Kidney (tissue), 13 donors: ENCODE measurements at regions not wholly inside any gene's neighbourhood (a gene's known extent, or its start where the extent isn't known, plus 50 kb on each side); places are given as distances from the start of the nearest gene placed in this dataset.

Experiments
- DNase-seq, 5 donors: peaks; one replicate each; pipeline ENCODE4 v3.0.0-alpha.2; 2013 to 2020
- FAIRE-seq: peaks from 2 replicates; lab custom pipeline; 2012; peaks lifted over from hg19 to GRCh38; lab: Jason Lieb, UNC
- H3K27ac ChIP-seq, 2 donors: one replicate each; pipeline ENCODE4 v1.7.0; 2013; ENCODE audit warnings: low read depth in 2 of 2, low read length in 2 of 2, inconsistent platforms in 1 of 2
- H3K27me3 ChIP-seq: one replicate; pipeline ENCODE4 v1.7.1; 2013; ENCODE audit warnings: low read length, inconsistent platforms; ENCODE audit not compliant: control insufficient read depth, insufficient read depth
- H3K36me3 ChIP-seq, 3 donors: one replicate each; pipeline versions ENCODE4 v1.7.0 to v1.7.1; 2013; ENCODE audit warnings: low read length in 3 of 3, control low read depth in 1 of 3, inconsistent platforms in 1 of 3; ENCODE audit not compliant: insufficient read depth in 3 of 3, control insufficient read depth in 2 of 3
- H3K4me1 ChIP-seq, 3 donors: one replicate each; pipeline versions ENCODE4 v1.7.0 to v1.7.1; 2013; ENCODE audit warnings: low read length in 3 of 3, inconsistent platforms in 1 of 3, low read depth in 1 of 3; ENCODE audit not compliant: control insufficient read depth in 2 of 3, insufficient read depth in 2 of 3
- H3K4me3 ChIP-seq, 3 donors: one replicate each; pipeline versions ENCODE4 v1.7.0 to v1.8.1; 2013; ENCODE audit warnings: low read length in 3 of 3, control low read depth in 1 of 3, inconsistent platforms in 1 of 3
- H3K9ac ChIP-seq, 3 donors: one replicate each; pipeline versions ENCODE4 v1.7.0 to v1.7.1; 2013; ENCODE audit warnings: low read length in 3 of 3, control low read depth in 1 of 3, inconsistent platforms in 1 of 3
- H3K9me3 ChIP-seq, 3 donors: one replicate each; pipeline versions ENCODE4 v1.7.0 to v1.7.1; 2013; ENCODE audit warnings: low read length in 3 of 3, control low read depth in 1 of 3, inconsistent platforms in 1 of 3; ENCODE audit not compliant: control insufficient read depth in 2 of 3, insufficient read depth in 1 of 3
- intact Hi-C: fragments of 100-400 bp; cut with DNase I; formaldehyde crosslinking; loops from one replicate; pipeline ENCODE4 v1.11.1; 2022
- TF ChIP-seq, protein P1 (sequence below): IDR thresholded peaks from 3 replicates; pipeline ENCODE4 v1.5.1; 2012; ENCODE audit warnings: mild to moderate bottlenecking, moderate library complexity, borderline replicate concordance; ENCODE audit not compliant: insufficient read depth; ENCODE audit errors: extremely low read depth
- donor health status: control.
- donor health status: control.
- donor health status: control.
- donor health status: control.
- donor health status: control.
- donor health status: DM: yes; HTN: yes; CAD: no.
- donor health status: Normal renal cell carcinoma (clear cell type).

DNA sequence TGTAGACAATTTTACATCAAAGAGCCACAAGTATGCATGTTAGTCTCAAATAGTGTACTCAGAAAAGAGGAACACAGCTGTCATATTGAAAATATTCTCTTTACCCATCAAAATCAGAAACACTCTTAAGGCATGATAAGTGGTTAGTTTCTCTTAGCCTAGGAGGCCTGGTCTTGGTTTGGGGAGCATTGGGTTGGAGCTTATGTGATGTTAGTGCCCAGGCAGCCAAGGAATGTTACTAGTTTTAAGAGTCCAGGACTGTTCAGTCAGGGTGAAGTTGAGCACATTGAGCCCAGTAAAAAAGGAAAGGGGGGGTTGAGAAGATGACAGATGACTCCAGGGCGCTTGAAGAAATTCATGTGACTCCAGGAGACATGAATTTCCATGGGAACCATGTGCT lies 340.6 kb downstream of the HRH4 start:
- no peaks in the 10 kb centered on the region for H3K4me1 ChIP-seq

DNA sequence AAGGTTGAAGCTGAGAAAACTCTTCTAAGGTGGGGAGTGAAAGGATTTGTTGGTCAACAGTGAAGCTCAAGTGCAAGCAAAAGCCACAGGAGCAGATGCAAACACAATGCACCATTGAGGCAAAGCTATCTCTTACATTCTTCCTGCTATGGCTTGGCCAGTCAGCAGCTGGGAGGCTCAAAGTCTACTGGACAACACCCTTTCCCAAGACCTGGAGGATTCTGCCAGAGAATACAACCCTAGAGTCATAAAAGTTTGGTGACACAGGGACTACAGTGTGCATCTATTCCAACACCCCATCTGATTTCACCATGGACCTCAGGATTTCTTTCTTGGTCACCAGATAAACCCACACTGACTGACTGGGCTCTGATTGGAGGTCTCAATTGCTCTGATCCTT lies 342.0 kb downstream of the HRH4 start:
- Histone ChIP-seq H3K4me3 (no peak overlapping the region), H3K9ac (no peak overlapping the region), H3K9me3 (no peaks in the 10 kb centered on the region), H3K27me3 (no peaks in the 10 kb centered on the region), H3K27ac (no peak overlapping the region), H3K4me1 (no peaks in the 10 kb centered on the region), H3K36me3 (no peaks in the 10 kb centered on the region)
- TF ChIP-seq, protein P1, sequence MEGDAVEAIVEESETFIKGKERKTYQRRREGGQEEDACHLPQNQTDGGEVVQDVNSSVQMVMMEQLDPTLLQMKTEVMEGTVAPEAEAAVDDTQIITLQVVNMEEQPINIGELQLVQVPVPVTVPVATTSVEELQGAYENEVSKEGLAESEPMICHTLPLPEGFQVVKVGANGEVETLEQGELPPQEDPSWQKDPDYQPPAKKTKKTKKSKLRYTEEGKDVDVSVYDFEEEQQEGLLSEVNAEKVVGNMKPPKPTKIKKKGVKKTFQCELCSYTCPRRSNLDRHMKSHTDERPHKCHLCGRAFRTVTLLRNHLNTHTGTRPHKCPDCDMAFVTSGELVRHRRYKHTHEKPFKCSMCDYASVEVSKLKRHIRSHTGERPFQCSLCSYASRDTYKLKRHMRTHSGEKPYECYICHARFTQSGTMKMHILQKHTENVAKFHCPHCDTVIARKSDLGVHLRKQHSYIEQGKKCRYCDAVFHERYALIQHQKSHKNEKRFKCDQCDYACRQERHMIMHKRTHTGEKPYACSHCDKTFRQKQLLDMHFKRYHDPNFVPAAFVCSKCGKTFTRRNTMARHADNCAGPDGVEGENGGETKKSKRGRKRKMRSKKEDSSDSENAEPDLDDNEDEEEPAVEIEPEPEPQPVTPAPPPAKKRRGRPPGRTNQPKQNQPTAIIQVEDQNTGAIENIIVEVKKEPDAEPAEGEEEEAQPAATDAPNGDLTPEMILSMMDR: no peak
- intact Hi-C loops: no loop called here
- FAIRE-seq (no peak), DNase-seq (no peak)

More for the DNA sequence above, 340.6 kb downstream of the HRH4 start:
- H3K9me3 ChIP-seq: no peaks in the 10 kb centered on the region
- DNase-seq (no peak), FAIRE-seq (no peak)
- H3K9ac ChIP-seq: no peak overlapping the region
- no peaks in the 10 kb centered on the region for H3K27me3 ChIP-seq
- no peak overlapping the region for H3K27ac ChIP-seq
- intact Hi-C loops: no loop called here
- TF ChIP-seq, protein P1: no peak
- no peak overlapping the region for H3K4me3 ChIP-seq
- no peaks in the 10 kb centered on the region for H3K36me3 ChIP-seq

DNA sequence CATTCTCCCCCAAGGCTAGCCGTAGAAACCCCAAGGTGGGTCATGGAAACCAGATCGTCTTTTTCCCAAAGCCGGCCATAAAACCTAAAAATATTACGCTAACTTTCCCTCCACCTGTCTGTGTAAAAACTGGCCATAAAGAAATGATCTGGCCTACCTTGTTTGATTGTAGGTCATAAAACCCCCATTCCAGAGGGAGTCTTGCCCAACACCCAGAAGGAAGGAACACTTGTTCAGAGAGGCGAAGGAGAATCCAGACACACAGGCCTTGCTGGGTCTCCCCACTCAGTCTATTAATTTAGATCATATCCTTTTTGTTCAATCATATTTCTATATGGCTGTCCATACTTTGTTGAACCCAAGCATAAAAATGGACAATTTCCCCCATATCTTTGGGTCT lies 344.7 kb downstream of the HRH4 start:
- H3K4me3 ChIP-seq: no peak overlapping the region
- no peaks in the 10 kb centered on the region for H3K27me3 ChIP-seq
- H3K36me3 ChIP-seq: no peaks in the 10 kb centered on the region
- H3K9me3 ChIP-seq: peaks cover 0 to 7% (median 0%) of the 10 kb centered on the region in 3 donors
- TF ChIP-seq, protein P1: no peak
- H3K9ac ChIP-seq: no peak overlapping the region
- FAIRE-seq (no peak), DNase-seq (no peak)
- H3K4me1 ChIP-seq: no peaks in the 10 kb centered on the region
- no peak overlapping the region for H3K27ac ChIP-seq
- intact Hi-C loops: no loop called here
